GM13977 (cell line): ENCODE measurements at regions not wholly inside any gene's neighbourhood (a gene's known extent, or its start where the extent isn't known, plus 50 kb on each side); places are given as distances from the start of the nearest gene placed in this dataset.
"Not testable (repeated sequence)": the region's sequence is repeated elsewhere in the genome, so short reads cannot be mapped to it uniquely, and the experiment has no call there.

Experiments used
- DNase-seq: peaks from one replicate; pipeline ENCODE4 v3.0.0; 2012; ENCODE audit warnings: low spot score
- CTCF ChIP-seq: IDR thresholded peaks from 2 replicates; pipeline ENCODE4 v1.5.1; 2012; ENCODE audit warnings: mild to moderate bottlenecking, control low read depth; ENCODE audit not compliant: insufficient read depth; ENCODE audit errors: extremely low read depth, missing control alignments
- in situ Hi-C: fragments of 300-500 bp; cut with MboI; formaldehyde crosslinking; loops from one replicate; pipeline ENCODE4 v1.12.0; 2022; ENCODE audit warnings: low sequenced_read_pairs, low pct_unique_long_range_greater_than_20kb, mixed read lengths, inconsistent platforms; ENCODE audit not compliant: unreplicated experiment

- no peak for TF ChIP-seq CTCF
- in situ Hi-C loops: no loop called here
Measured at GRCh38 chr6:144951730-144952437, 666.7 kb downstream of the UTRN start.

GRCh38 chr6:144952456-144953240 is 667.5 kb downstream of the UTRN start:
- no peak for TF ChIP-seq CTCF
- in situ Hi-C loops: no loop called here
- no peak for DNase-seq

More at GRCh38 chr6:144951730-144952437, 666.7 kb downstream of the UTRN start:
- DNase-seq: no peak

DNA sequence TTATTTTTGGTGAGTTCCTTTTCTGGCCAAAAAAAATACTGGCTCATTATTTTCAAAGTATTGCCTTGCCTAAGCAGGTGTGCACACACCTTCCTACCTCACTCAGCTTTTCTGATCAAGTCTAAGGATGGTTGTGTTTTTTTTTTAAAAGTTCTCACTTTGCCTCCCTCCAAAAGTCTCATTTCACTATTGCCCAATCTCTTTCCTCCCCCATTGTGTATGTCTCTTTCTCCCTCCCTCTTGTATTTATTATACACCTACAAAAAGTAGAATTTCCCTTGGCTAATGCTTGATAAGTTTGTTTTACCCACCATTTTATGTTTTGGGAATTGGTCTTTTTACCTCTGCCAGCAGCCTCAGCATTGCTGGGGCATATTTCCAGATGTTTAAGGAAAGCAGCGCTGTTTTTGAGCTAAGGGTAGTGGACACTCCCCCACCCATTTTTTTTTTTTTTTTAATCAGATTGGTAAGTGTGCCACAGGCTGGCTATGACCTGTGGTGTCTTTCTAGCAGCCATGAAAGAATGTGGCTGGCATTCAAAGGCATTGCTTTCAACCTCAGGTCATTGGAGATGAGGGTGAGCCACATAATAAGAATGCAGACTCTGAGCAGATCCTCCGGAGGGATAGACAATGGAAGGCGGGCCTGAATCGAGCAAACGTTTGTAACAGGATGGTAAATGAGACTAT is 668.6 kb downstream of the UTRN start:
- in situ Hi-C loops: no loop called here
- no peak for DNase-seq
- no peak for TF ChIP-seq CTCF

GRCh38 chr6:144954241-144954556 is 669.1 kb downstream of the UTRN start:
- TF ChIP-seq CTCF: no peak
- no peak for DNase-seq
- in situ Hi-C loops: no loop called here

DNA sequence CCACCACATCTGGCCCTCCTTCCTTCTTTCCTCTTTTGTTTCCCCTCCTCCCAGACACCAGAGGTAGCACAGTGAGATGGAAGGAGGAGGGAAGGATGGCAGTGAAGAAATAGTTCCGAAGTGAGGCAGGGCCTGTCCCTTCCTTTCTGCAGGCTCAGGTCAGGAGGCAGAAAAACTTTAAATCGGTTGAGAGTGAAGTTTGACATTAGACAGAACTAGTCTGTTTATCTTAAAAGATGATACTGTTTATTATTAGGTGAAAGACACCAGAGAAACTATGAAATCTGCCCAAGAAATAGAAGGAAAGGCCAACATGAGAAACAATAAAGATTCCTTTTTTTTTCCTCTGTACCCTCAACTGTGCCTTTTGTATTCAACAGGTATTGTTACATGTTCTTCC is 670.3 kb downstream of the UTRN start:
- no peak for DNase-seq
- no peak for TF ChIP-seq CTCF
- in situ Hi-C loops: no loop called here

DNA sequence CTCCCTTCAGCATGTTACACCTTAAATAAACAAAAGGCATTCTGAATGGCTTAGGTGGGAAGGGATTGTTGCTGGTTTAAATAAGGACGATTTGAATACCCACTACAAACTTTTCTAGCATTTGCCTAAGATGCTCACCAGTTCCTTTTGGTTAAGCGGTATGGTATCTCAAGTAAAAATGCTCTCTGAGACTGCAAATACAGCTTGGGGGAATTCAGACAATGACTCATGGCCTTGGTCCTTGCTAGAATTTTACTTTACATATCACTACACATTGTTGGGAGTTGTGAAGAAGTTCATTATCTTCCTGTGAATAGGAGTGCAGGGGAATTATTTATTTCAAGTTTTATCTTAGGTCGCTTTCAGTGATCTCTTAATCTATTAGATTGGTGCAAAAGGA is 670.7 kb downstream of the UTRN start:
- TF ChIP-seq CTCF: no peak
- no peak for DNase-seq
- in situ Hi-C loops: no loop called here

- DNase-seq, in situ Hi-C loops: not testable (repeated sequence)
Measured at GRCh38 chr6:144956697-144957096, 671.6 kb downstream of the UTRN start.
